ENCODE measurements at regions not wholly inside any gene's neighbourhood (a gene's known extent, or its start where the extent isn't known, plus 50 kb on each side); places are given as distances from the start of the nearest gene placed in this dataset.

- Histone ChIP-seq H2BK20ac (ENCODE audit: low read depth, low read length) (no peak overlapping the region), H3K36me3 (ENCODE audit: control insufficient read depth, insufficient read depth, low read length) (no peaks in the 10 kb centered on the region), H4K20me1 (ENCODE audit: insufficient read depth, low read length) (no peaks in the 10 kb centered on the region), H3K79me1 (ENCODE audit: low read depth in 1 of 2, low read length in 2 of 2) (no peaks in the 10 kb centered on the region), H3K9me3 (ENCODE audit: control insufficient read depth, insufficient read depth, low read length) (no peaks in the 10 kb centered on the region), H2AK5ac (ENCODE audit: low read depth, low read length) (no peak overlapping the region), H3K4ac (ENCODE audit: low read depth, low read length) (no peak overlapping the region), H2AK9ac (replicated peaks; ENCODE audit: low read depth, low read length, poor library complexity) (no peak overlapping the region), H4K8ac (ENCODE audit: low read depth in 2 of 2, low read length in 2 of 2) (no peak overlapping the region), H4K5ac (ENCODE audit: low read depth, low read length) (no peak overlapping the region), H2AFZ (replicated peaks; ENCODE audit: low read length, poor library complexity) (no peak overlapping the region), H3K23ac (ENCODE audit: low read depth, low read length) (no peak overlapping the region), H3K4me3 (ENCODE audit: insufficient read depth, low read depth, low read length) (no peak overlapping the region), H3K9me1 (ENCODE audit: insufficient read depth, low read length) (no peaks in the 10 kb centered on the region), H3K4me1 (ENCODE audit: control insufficient read depth, insufficient read depth, low read length) (no peaks in the 10 kb centered on the region), H4K91ac (ENCODE audit: insufficient read depth, low read depth, low read length) (no peak overlapping the region), H2BK120ac (ENCODE audit: low read depth, low read length) (no peak overlapping the region), H2BK5ac (ENCODE audit: low read depth, low read length, poor library complexity, severe bottlenecking) (no peak overlapping the region), H3K14ac (replicated peaks; ENCODE audit: low read depth, low read length) (no peak overlapping the region), H3K27me3 (ENCODE audit: control insufficient read depth, insufficient read depth, low read length) (no peaks in the 10 kb centered on the region), H3K9ac (ENCODE audit: low read depth, low read length) (no peak overlapping the region), H3K56ac (ENCODE audit: extremely low read depth, insufficient read depth, low read length) (no peak overlapping the region), H3K18ac (ENCODE audit: low read depth, low read length) (no peak overlapping the region), H2BK15ac (ENCODE audit: low read depth, low read length) (no peak overlapping the region), H3K27ac (ENCODE audit: insufficient read depth, low read length) (no peak overlapping the region), H3K4me2 (ENCODE audit: low read depth, low read length) (no peak overlapping the region)
- in situ Hi-C loops (cut with MboI; ENCODE audit: low sequenced_read_pairs): no loop called here
- ChIA-PET CTCF (no interaction called here), POLR2A (ENCODE audit: unreplicated experiment) (no interaction called here)
- intact Hi-C loops (cut with micrococcal nuclease): no loop called here
- no peak for TF ChIP-seq RFX5 (IDR thresholded peaks at IDR 0.05; ENCODE audit: low read depth, low read length)
- no peak for TF ChIP-seq RCOR1 (IDR thresholded peaks at IDR 0.05; ENCODE audit: insufficient replicate concordance, low read length)
- no peak for TF ChIP-seq CTCF (conservative IDR thresholded peaks at IDR 0.05; ENCODE audit: low read depth, low read length)
- TF ChIP-seq CEBPB (IDR thresholded peaks at IDR 0.05; ENCODE audit: low read depth, low read length): no peak
- no peak for TF ChIP-seq BHLHE40 (IDR thresholded peaks at IDR 0.05; ENCODE audit: low read depth, low read length)
- TF ChIP-seq MAFK (IDR thresholded peaks at IDR 0.05; ENCODE audit: low read depth, low read length): no peak
- TF ChIP-seq SMC3 (IDR thresholded peaks at IDR 0.05; ENCODE audit: low read depth, low read length): no peak
- no peak for TF ChIP-seq ELK1 (IDR thresholded peaks at IDR 0.05; ENCODE audit: borderline replicate concordance, low read depth, low read length)
- no TSS peak for BruUV-seq (replicated peaks)
- ATAC-seq (ENCODE audit: low read depth) (no peak), DNase-seq (no peak)
- dilution Hi-C loops (cut with HindIII; ENCODE audit: low sequenced_read_pairs, unreplicated experiment): no loop called here
- whole genome bisulfite sequencing, 2 experiments (ENCODE audit: extremely low coverage in 2 of 2, insufficient read length in 1 of 2): no CpG with 5 or more reads among the region's 2 CpGs
These were observed 304.1 kb downstream of the SH3GL2 start for GRCh38 chr9:17882688-17883594.
